ENCODE measurements at regions not wholly inside any gene's neighbourhood (a gene's known extent, or its start where the extent isn't known, plus 50 kb on each side); places are given as distances from the start of the nearest gene placed in this dataset.

DNA sequence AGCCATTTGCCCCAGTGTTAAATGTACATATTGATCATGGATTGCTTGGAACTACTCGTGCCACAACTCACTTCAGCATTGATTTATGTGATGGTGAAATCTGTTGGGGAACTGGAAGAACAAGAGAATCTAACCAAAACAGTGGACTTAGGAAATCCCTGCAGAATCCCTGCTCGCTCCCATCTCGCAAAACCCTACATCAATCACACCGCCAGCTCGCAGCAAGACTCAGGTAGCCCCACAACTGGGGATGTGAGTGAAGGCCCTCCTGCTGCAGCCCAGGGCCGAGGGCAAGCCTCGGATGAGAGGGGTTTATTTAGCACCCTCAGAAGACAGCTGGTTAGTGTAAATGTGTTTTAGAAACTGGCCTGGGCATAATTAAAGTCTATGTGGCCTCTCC, 171.6 kb downstream of the ANAPC1 start (continued):
- TF ChIP-seq POLR2AphosphoS5 (IDR thresholded peaks at IDR 0.05; ENCODE audit: low read depth, low read length) (no peak), MXI1 (IDR thresholded peaks at IDR 0.05; ENCODE audit: low read depth, low read length) (no peak)

DNA sequence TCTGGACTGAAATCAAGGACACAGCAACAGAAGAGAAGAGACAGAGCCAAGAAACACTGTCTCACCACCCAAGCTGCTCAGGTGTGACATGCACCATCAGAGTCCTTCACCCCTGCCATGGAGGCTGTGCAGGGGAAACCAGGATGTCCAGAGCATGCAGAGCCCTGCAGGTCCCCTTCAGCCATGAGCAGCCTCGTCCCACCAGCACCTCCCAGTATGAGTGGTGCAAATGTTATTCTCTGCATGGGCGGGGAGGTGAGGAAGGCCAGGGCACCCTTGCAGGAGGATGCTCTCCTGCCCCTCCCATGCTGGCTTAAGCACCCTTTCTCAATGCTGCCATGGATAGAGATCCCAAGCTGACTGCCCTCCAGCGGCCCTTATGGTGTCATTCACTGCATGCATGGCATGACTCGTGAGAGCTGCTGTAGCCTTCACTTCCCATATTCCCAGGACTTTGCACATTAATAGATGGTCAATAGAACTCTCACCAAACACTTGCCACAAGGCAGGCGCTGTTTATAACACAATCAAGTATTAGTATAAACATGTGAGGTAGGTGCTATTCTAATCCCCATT, 171.0 kb downstream of the ANAPC1 start:
- POLR2A ChIA-PET = no interaction called here
- TF ChIP-seq EP300 (IDR thresholded peaks at IDR 0.05; ENCODE audit: borderline replicate concordance in 1 of 2, low read depth in 1 of 2, low read length in 1 of 2) = no peak
- no peak for TF ChIP-seq MXI1 (IDR thresholded peaks at IDR 0.05; ENCODE audit: low read depth, low read length)
- TF ChIP-seq NFIC (IDR thresholded peaks at IDR 0.05; ENCODE audit: borderline replicate concordance) = no peak
- TF ChIP-seq TCF12 (IDR thresholded peaks at IDR 0.05) = no peak
- TF ChIP-seq, protein P1, sequence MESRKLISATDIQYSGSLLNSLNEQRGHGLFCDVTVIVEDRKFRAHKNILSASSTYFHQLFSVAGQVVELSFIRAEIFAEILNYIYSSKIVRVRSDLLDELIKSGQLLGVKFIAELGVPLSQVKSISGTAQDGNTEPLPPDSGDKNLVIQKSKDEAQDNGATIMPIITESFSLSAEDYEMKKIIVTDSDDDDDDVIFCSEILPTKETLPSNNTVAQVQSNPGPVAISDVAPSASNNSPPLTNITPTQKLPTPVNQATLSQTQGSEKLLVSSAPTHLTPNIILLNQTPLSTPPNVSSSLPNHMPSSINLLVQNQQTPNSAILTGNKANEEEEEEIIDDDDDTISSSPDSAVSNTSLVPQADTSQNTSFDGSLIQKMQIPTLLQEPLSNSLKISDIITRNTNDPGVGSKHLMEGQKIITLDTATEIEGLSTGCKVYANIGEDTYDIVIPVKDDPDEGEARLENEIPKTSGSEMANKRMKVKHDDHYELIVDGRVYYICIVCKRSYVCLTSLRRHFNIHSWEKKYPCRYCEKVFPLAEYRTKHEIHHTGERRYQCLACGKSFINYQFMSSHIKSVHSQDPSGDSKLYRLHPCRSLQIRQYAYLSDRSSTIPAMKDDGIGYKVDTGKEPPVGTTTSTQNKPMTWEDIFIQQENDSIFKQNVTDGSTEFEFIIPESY (IDR thresholded peaks at IDR 0.05; ENCODE audit: borderline replicate concordance, low read depth) = no peak
- H2AFZ ChIP-seq (ENCODE audit: low read depth) = no peak overlapping the region
- CTCF ChIA-PET = no interaction called here
- H3F3A ChIP-seq (replicated peaks; ENCODE audit: insufficient read depth) = no peaks in the 10 kb centered on the region
- no peak overlapping the region for H3K9ac ChIP-seq
- no peaks in the 10 kb centered on the region for H3K27me3 ChIP-seq (ENCODE audit: insufficient read depth)
- H4K20me1 ChIP-seq (ENCODE audit: insufficient read depth) = no peaks in the 10 kb centered on the region
- no peak overlapping the region for H3K27ac ChIP-seq (ENCODE audit: low read depth in 2 of 2, low read length in 1 of 2)
- H3K4me3 ChIP-seq (ENCODE audit: low read depth in 2 of 2, low read length in 1 of 2) = no peak overlapping the region
- no peak overlapping the region for H3K4me2 ChIP-seq
- 90% methylated on average over 4 of the region's 5 CpGs for WGBS (ENCODE audit: low lambda C conversion rate)
- no peak for DNase-seq
- peaks cover 0 to 14% of the 10 kb centered on the region in 2 experiments; a peak in 1 of 4 replicates for H3K4me1 ChIP-seq (ENCODE audit: control insufficient read depth in 1 of 2, insufficient read depth in 2 of 2, low read depth in 1 of 2, low read length in 1 of 2)
- no peaks in the 10 kb centered on the region for H3K79me2 ChIP-seq (ENCODE audit: insufficient read depth)
- H3K9me3 ChIP-seq = no peaks in the 10 kb centered on the region
- H3K9me2 ChIP-seq = no peaks in the 10 kb centered on the region
- H3K36me3 ChIP-seq (replicated peaks in 1 of 2; ENCODE audit: control insufficient read depth in 1 of 2, insufficient read depth in 2 of 2, low read length in 1 of 2) = no peaks in the 10 kb centered on the region

DNA sequence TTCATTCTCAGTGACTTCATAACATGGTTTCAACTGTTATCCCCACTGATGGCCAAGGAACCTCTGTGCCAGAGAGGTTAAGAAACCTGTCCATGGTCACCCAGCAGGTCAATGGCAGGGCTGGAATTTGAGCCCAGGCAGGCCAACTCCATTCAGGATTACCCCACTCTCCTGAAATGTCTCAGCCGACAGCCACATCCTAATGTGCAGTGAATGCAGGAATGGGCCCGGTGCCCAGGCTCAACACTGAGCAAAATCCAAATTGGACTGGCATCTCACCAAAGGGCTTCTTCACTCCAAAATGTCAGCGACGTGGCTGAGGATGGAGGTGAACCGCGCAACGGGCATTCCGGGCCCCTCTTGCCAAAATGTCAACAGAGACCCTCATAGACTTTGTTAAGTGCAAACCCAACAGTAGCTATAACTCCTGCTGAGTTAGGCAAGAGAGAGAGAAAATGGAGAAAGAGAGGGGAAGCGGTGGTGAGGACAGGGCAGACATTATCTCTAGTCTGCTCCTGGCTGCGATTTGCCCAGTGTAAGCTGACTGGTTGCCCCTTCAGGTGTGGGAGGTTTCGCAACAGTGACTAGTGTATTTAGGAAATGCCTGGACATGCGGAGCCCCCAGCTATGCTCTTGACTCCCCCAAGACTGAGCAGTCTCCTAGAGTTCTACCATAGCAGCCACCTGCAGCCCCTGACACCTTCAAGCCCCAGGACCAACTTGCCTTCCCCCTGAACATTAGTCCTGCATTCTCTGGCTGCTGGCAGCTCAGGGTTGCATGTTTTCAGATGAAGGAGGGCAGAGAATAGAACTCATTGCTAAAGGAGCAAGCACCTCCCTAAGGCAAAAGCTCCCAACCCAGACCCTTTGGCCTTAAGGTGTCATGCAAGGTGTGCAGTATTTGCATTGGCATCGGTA, 167.7 kb downstream of the ANAPC1 start:
- POLR2A ChIA-PET = no interaction called here
- TF ChIP-seq NFIC (IDR thresholded peaks at IDR 0.05; ENCODE audit: borderline replicate concordance) (no peak), TCF12 (IDR thresholded peaks at IDR 0.05) (no peak), FOSL2 (IDR thresholded peaks at IDR 0.05; ENCODE audit: borderline replicate concordance, low read depth) (no peak), GATA2 (CRISPR knock-in tag; IDR thresholded peaks at IDR 0.05) (no peak), SIN3A (IDR thresholded peaks at IDR 0.05; ENCODE audit: borderline replicate concordance, low read depth, low read length) (no peak), FOXM1 (IDR thresholded peaks at IDR 0.05; ENCODE audit: low read depth) (no peak), TAF1 (IDR thresholded peaks at IDR 0.05; ENCODE audit: borderline replicate concordance, low read depth, low read length) (no peak), SMC3 (IDR thresholded peaks at IDR 0.05; ENCODE audit: low read depth, low read length) (no peak), FOXJ3 (CRISPR knock-in tag; IDR thresholded peaks at IDR 0.05) (no peak), EZH2phosphoT487 (IDR thresholded peaks at IDR 0.05; ENCODE audit: borderline replicate concordance, low read depth) (no peak), NRF1 (IDR thresholded peaks at IDR 0.05; ENCODE audit: low read depth, low read length) (no peak)
- TF ChIP-seq, protein P2, sequence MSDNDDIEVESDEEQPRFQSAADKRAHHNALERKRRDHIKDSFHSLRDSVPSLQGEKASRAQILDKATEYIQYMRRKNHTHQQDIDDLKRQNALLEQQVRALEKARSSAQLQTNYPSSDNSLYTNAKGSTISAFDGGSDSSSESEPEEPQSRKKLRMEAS (IDR thresholded peaks at IDR 0.05; ENCODE audit: low read depth) = no peak
- TF ChIP-seq, protein P3, sequence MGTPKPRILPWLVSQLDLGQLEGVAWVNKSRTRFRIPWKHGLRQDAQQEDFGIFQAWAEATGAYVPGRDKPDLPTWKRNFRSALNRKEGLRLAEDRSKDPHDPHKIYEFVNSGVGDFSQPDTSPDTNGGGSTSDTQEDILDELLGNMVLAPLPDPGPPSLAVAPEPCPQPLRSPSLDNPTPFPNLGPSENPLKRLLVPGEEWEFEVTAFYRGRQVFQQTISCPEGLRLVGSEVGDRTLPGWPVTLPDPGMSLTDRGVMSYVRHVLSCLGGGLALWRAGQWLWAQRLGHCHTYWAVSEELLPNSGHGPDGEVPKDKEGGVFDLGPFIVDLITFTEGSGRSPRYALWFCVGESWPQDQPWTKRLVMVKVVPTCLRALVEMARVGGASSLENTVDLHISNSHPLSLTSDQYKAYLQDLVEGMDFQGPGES (IDR thresholded peaks at IDR 0.05; ENCODE audit: low read depth, low read length) = no peak
- TF ChIP-seq, protein P4, sequence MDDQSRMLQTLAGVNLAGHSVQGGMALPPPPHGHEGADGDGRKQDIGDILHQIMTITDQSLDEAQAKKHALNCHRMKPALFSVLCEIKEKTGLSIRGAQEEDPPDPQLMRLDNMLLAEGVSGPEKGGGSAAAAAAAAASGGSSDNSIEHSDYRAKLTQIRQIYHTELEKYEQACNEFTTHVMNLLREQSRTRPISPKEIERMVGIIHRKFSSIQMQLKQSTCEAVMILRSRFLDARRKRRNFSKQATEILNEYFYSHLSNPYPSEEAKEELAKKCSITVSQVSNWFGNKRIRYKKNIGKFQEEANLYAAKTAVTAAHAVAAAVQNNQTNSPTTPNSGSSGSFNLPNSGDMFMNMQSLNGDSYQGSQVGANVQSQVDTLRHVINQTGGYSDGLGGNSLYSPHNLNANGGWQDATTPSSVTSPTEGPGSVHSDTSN (IDR thresholded peaks at IDR 0.05) = no peak
- TF ChIP-seq, protein P5, sequence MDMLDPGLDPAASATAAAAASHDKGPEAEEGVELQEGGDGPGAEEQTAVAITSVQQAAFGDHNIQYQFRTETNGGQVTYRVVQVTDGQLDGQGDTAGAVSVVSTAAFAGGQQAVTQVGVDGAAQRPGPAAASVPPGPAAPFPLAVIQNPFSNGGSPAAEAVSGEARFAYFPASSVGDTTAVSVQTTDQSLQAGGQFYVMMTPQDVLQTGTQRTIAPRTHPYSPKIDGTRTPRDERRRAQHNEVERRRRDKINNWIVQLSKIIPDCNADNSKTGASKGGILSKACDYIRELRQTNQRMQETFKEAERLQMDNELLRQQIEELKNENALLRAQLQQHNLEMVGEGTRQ (IDR thresholded peaks at IDR 0.05; ENCODE audit: borderline replicate concordance, low read depth, low read length) = no peak

More for the DNA sequence above, 167.7 kb downstream of the ANAPC1 start:
- Histone ChIP-seq H3K9ac (no peak overlapping the region), H4K20me1 (ENCODE audit: insufficient read depth) (no peaks in the 10 kb centered on the region), H3K36me3 (replicated peaks in 1 of 2; ENCODE audit: control insufficient read depth in 1 of 2, insufficient read depth in 2 of 2, low read length in 1 of 2) (no peaks in the 10 kb centered on the region), H3K27ac (ENCODE audit: low read depth in 2 of 2, low read length in 1 of 2) (no peak overlapping the region), H3K4me1 (ENCODE audit: control insufficient read depth in 1 of 2, insufficient read depth in 2 of 2, low read depth in 1 of 2, low read length in 1 of 2) (peaks cover 0 to 10% of the 10 kb centered on the region in 2 experiments; a peak in 1 of 4 replicates), H3K9me2 (no peaks in the 10 kb centered on the region), H3K27me3 (ENCODE audit: insufficient read depth) (no peaks in the 10 kb centered on the region), H3K4me3 (ENCODE audit: low read depth in 2 of 2, low read length in 1 of 2) (no peak overlapping the region), H2AFZ (ENCODE audit: low read depth) (no peak overlapping the region), H3K4me2 (no peak overlapping the region), H3K9me3 (no peaks in the 10 kb centered on the region), H3F3A (replicated peaks; ENCODE audit: insufficient read depth) (no peaks in the 10 kb centered on the region), H3K79me2 (ENCODE audit: insufficient read depth) (no peaks in the 10 kb centered on the region)
- no peak for DNase-seq
- CTCF ChIA-PET = no interaction called here
- 87% methylated on average over 12 of the region's 13 CpGs for WGBS (ENCODE audit: low lambda C conversion rate)
